KMS-11 (cell line): ENCODE measurements at regions not wholly inside any gene's neighbourhood (a gene's known extent, or its start where the extent isn't known, plus 50 kb on each side); places are given as distances from the start of the nearest gene placed in this dataset.

ENCODE experiments used
- H2AFZ ChIP-seq: fragments of 200-600 bp; sonication (generic); 2 replicates; pipeline ENCODE4 v1.6.1; 2016; ENCODE audit warnings: antibody characterized with exemption, mixed run types, low read depth
- H3K27ac ChIP-seq: fragments of 200-600 bp; sonication (generic); 2 replicates; pipeline ENCODE4 v1.6.1; 2016; ENCODE audit warnings: mild to moderate bottlenecking, mixed run types
- H3K27me3 ChIP-seq: fragments of 200-600 bp; sonication (generic); 2 replicates; pipeline ENCODE4 v1.6.1; 2017; ENCODE audit warnings: mild to moderate bottlenecking, low read depth, mixed run types, moderate library complexity; ENCODE audit not compliant: insufficient read depth
- H3K36me3 ChIP-seq: fragments of 200-600 bp; sonication (generic); 2 replicates; pipeline ENCODE4 v1.6.1; 2017; ENCODE audit warnings: mild to moderate bottlenecking, mixed run types; ENCODE audit not compliant: insufficient read depth
- H3K4me1 ChIP-seq: fragments of 200-600 bp; sonication (generic); 2 replicates; pipeline ENCODE4 v1.6.1; 2016; ENCODE audit warnings: mild to moderate bottlenecking, low read depth, mixed run types; ENCODE audit not compliant: poor library complexity, severe bottlenecking
- H3K4me2 ChIP-seq: fragments of 200-600 bp; sonication (generic); 2 replicates; pipeline ENCODE4 v1.7.0; 2016; ENCODE audit warnings: mild to moderate bottlenecking, mixed run types
- H3K4me3 ChIP-seq: fragments of 200-600 bp; sonication (generic); IDR thresholded peaks from 2 replicates; pipeline ENCODE4 v1.6.1; 2017; ENCODE audit warnings: low read depth, low read length, mixed read lengths; ENCODE audit not compliant: insufficient read depth
- H3K79me2 ChIP-seq: fragments of 200-600 bp; sonication (generic); 2 replicates; pipeline ENCODE4 v1.6.1; 2016; ENCODE audit warnings: low read depth, mixed run types; ENCODE audit not compliant: insufficient read depth
- H3K9ac ChIP-seq: fragments of 200-600 bp; sonication (generic); 2 replicates; pipeline ENCODE4 v1.6.1; 2016; ENCODE audit warnings: mild to moderate bottlenecking, mixed run types
- H4K20me1 ChIP-seq: fragments of 200-600 bp; sonication (generic); 2 replicates; pipeline ENCODE4 v1.6.1; 2016; ENCODE audit warnings: mild to moderate bottlenecking, mixed run types; ENCODE audit not compliant: insufficient read depth
- CTCF ChIP-seq: fragments of 200-600 bp; sonication (generic); conservative IDR thresholded peaks from 2 replicates; pipeline ENCODE4 v1.6.1; 2017; ENCODE audit warnings: low read depth, mild to moderate bottlenecking, antibody characterized with exemption, low read length, moderate library complexity, mixed read lengths

DNA sequence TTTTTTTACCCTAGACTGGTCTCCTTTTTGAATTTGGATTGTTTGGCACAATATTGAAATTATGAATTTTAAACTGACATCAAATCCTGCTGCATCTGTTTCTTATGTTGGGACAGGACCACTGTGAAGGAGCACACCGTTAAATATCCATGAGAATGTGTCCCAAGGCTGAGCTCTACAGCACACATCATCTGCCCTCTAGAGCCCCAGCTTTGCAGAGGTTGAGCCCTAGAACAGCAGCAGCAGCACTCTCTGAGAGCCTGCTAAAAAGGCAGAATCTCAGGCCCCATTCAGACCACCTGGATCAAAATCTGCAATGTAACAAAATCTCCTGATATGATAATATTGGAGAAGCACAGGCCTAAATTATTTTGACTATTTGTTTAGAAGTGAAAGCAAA is 192.1 kb upstream of the CCN2 start:
- Histone ChIP-seq H2AFZ (no peak overlapping the region), H3K4me2 (no peak overlapping the region), H3K4me1 (no peaks in the 10 kb centered on the region), H3K4me3 (no peak overlapping the region), H4K20me1 (no peaks in the 10 kb centered on the region), H3K9ac (no peak overlapping the region), H3K27ac (no peak overlapping the region), H3K27me3 (no peaks in the 10 kb centered on the region), H3K36me3 (no peaks in the 10 kb centered on the region), H3K79me2 (no peaks in the 10 kb centered on the region)
- TF ChIP-seq CTCF: no peak

GRCh38 chr6:132142768-132143167 is 191.6 kb upstream of the CCN2 start:
- no peak for TF ChIP-seq CTCF
- Histone ChIP-seq H3K79me2 (no peaks in the 10 kb centered on the region), H3K27me3 (no peaks in the 10 kb centered on the region), H3K4me3 (no peak overlapping the region), H3K36me3 (no peaks in the 10 kb centered on the region), H2AFZ (no peak overlapping the region), H4K20me1 (no peaks in the 10 kb centered on the region), H3K9ac (no peak overlapping the region), H3K4me1 (no peaks in the 10 kb centered on the region), H3K4me2 (no peak overlapping the region), H3K27ac (no peak overlapping the region)

DNA sequence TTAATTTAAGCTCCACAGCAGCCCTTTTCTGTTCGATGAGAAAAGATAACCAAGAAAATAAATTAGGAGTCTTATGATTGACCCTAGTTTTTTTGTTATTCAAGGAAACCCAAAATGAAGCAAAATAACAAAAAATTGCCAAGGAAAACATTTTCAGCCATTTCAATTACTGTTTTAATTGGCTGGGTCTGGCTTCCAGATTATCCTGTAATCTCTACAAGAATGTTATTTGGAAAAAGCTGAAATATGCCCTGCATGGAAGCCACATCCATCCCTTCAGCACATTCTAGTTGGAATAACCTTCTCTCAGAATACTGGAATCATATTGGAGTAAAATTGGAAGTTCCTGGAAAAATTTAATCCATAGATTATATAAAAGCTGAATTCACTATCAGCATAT is 191.1 kb upstream of the CCN2 start:
- Histone ChIP-seq H3K4me1 (no peaks in the 10 kb centered on the region), H3K27ac (no peak overlapping the region), H3K9ac (no peak overlapping the region), H3K4me3 (no peak overlapping the region), H3K79me2 (no peaks in the 10 kb centered on the region), H3K4me2 (no peak overlapping the region), H2AFZ (no peak overlapping the region), H3K27me3 (no peaks in the 10 kb centered on the region), H4K20me1 (no peaks in the 10 kb centered on the region), H3K36me3 (no peaks in the 10 kb centered on the region)
- TF ChIP-seq CTCF: no peak

DNA sequence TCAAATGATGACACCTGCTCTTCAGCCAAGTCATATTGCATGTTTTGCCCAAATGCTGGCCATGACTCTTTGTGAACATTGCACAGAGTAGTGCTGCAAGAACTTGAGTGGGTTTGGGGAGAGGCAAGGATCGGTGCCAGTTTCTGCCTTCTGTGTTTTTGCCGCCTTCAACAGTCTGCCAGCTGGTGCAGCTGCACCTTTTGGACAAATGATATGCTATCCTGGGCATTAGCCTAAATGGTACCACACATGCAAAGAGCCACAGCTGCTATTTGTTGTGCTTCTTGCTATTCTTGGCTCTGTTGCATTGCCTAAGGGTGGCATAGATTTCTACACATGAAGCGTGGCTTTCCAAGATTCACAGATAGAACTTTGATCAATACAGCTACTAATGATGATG is 189.0 kb upstream of the CCN2 start:
- no peaks in the 10 kb centered on the region for H3K36me3 ChIP-seq
- H3K27me3 ChIP-seq: no peaks in the 10 kb centered on the region
- H3K4me2 ChIP-seq: no peak overlapping the region
- H3K27ac ChIP-seq: no peak overlapping the region
- no peaks in the 10 kb centered on the region for H4K20me1 ChIP-seq
- no peaks in the 10 kb centered on the region for H3K79me2 ChIP-seq
- no peak overlapping the region for H3K9ac ChIP-seq
- H2AFZ ChIP-seq: no peak overlapping the region
- no peak overlapping the region for H3K4me3 ChIP-seq
- TF ChIP-seq CTCF: no peak
- H3K4me1 ChIP-seq: no peaks in the 10 kb centered on the region

- H3K79me2 ChIP-seq: no peaks in the 10 kb centered on the region
- no peak overlapping the region for H3K27ac ChIP-seq
- no peaks in the 10 kb centered on the region for H3K36me3 ChIP-seq
- no peak overlapping the region for H3K4me3 ChIP-seq
- H3K4me2 ChIP-seq: no peak overlapping the region
- no peaks in the 10 kb centered on the region for H3K4me1 ChIP-seq
- no peak overlapping the region for H3K9ac ChIP-seq
- no peaks in the 10 kb centered on the region for H3K27me3 ChIP-seq
- no peak for TF ChIP-seq CTCF
- H4K20me1 ChIP-seq: no peaks in the 10 kb centered on the region
- H2AFZ ChIP-seq: no peak overlapping the region
Observed at GRCh38 chr6:132139611-132140010, 188.4 kb upstream of the CCN2 start.
